ENCODE measurements at regions not wholly inside any gene's neighbourhood (a gene's known extent, or its start where the extent isn't known, plus 50 kb on each side); places are given as distances from the start of the nearest gene placed in this dataset.

GRCh38 chr21:38993561-38993960, 187.8 kb downstream of the ETS2 start:
- no peaks in the 10 kb centered on the region for H3K9me3 ChIP-seq (ENCODE audit: low read depth)
- peak; percentile 76 to 95 for DNase-seq (ENCODE audit: low read depth in 1 of 2, low spot score in 1 of 2)
- no peaks in the 10 kb centered on the region for H3K36me3 ChIP-seq
- H3K27me3 ChIP-seq = no peaks in the 10 kb centered on the region
- peaks cover 46% of the 10 kb centered on the region for H3K4me1 ChIP-seq (ENCODE audit: low read depth)
- H3K4me3 ChIP-seq = no peak overlapping the region
- H3K27ac ChIP-seq = peak overlapping the region; percentile 66
- TF ChIP-seq CTCF (IDR thresholded peaks at IDR 0.05; ENCODE audit: low read depth, low read length) = no peak

GRCh38 chr21:38992737-38993136, 187.0 kb downstream of the ETS2 start:
- no peaks in the 10 kb centered on the region for H3K9me3 ChIP-seq (ENCODE audit: low read depth)
- no peak overlapping the region for H3K4me3 ChIP-seq
- no peak overlapping the region for H3K27ac ChIP-seq
- TF ChIP-seq CTCF (IDR thresholded peaks at IDR 0.05; ENCODE audit: low read depth, low read length) = no peak
- peaks cover 55% of the 10 kb centered on the region for H3K4me1 ChIP-seq (ENCODE audit: low read depth)
- peak in 1 of 2 donors; percentile 71 for DNase-seq (ENCODE audit: low read depth in 1 of 2, low spot score in 1 of 2)
- no peaks in the 10 kb centered on the region for H3K36me3 ChIP-seq
- H3K27me3 ChIP-seq = no peaks in the 10 kb centered on the region

- H3K27ac ChIP-seq = peak overlapping the region; percentile 71
- H3K4me1 ChIP-seq (ENCODE audit: low read depth) = peaks cover 67% of the 10 kb centered on the region
- no peaks in the 10 kb centered on the region for H3K9me3 ChIP-seq (ENCODE audit: low read depth)
- no peaks in the 10 kb centered on the region for H3K36me3 ChIP-seq
- TF ChIP-seq CTCF (IDR thresholded peaks at IDR 0.05; ENCODE audit: low read depth, low read length) = no peak
- no peak for DNase-seq (ENCODE audit: low read depth in 1 of 2, low spot score in 1 of 2)
- H3K4me3 ChIP-seq = no peak overlapping the region
- no peaks in the 10 kb centered on the region for H3K27me3 ChIP-seq
Measured at GRCh38 chr21:38990424-38990794, 184.7 kb downstream of the ETS2 start.

- no peak overlapping the region for H3K4me3 ChIP-seq
- H3K27ac ChIP-seq = peak overlapping the region; percentile 71
- H3K36me3 ChIP-seq = no peaks in the 10 kb centered on the region
- peak; percentile 80 to 93 for DNase-seq (ENCODE audit: low read depth in 1 of 2, low spot score in 1 of 2)
- H3K27me3 ChIP-seq = no peaks in the 10 kb centered on the region
- no peaks in the 10 kb centered on the region for H3K9me3 ChIP-seq (ENCODE audit: low read depth)
- TF ChIP-seq CTCF (IDR thresholded peaks at IDR 0.05; ENCODE audit: low read depth, low read length) = no peak
- peaks cover 67% of the 10 kb centered on the region for H3K4me1 ChIP-seq (ENCODE audit: low read depth)
Measured at GRCh38 chr21:38989745-38990423, 184.2 kb downstream of the ETS2 start.

GRCh38 chr21:38989379-38989744, 183.6 kb downstream of the ETS2 start:
- no peak overlapping the region for H3K4me3 ChIP-seq

More at GRCh38 chr21:38989379-38989744, 183.6 kb downstream of the ETS2 start:
- H3K27me3 ChIP-seq = no peaks in the 10 kb centered on the region
- no peak for DNase-seq (ENCODE audit: low read depth in 1 of 2, low spot score in 1 of 2)
- H3K4me1 ChIP-seq (ENCODE audit: low read depth) = peaks cover 67% of the 10 kb centered on the region
- no peaks in the 10 kb centered on the region for H3K36me3 ChIP-seq
- TF ChIP-seq CTCF (IDR thresholded peaks at IDR 0.05; ENCODE audit: low read depth, low read length) = no peak
- H3K9me3 ChIP-seq (ENCODE audit: low read depth) = no peaks in the 10 kb centered on the region
- H3K27ac ChIP-seq = peak overlapping the region; percentile 71

All from cardiac muscle cell (in vitro differentiated cells and primary cell).